H1 (cell line): ENCODE measurements at regions not wholly inside any gene's neighbourhood (a gene's known extent, or its start where the extent isn't known, plus 50 kb on each side); places are given as distances from the start of the nearest gene placed in this dataset.

Experiments
- CTCF ChIA-PET: fragments of 300-600 bp; sonication (Branson Sonifier 250); formaldehyde crosslinking; loops from one replicate; lab custom pipeline; 2021; ENCODE audit not compliant: partially characterized antibody; lab: Charles Lee
- POLR2A ChIA-PET: fragments of 300-600 bp; sonication (Branson Sonifier 250); formaldehyde crosslinking; loops from one replicate; lab custom pipeline; 2021; ENCODE audit warnings: inconsistent platforms; ENCODE audit not compliant: partially characterized antibody; lab: Charles Lee
- DNase-seq, 2 experiments: peaks; one replicate each; pipeline versions ENCODE4 v3.0.0 to v3.0.0-alpha.2; 2010 to 2022; ENCODE audit warnings: low spot score in 2 of 2, low read depth in 1 of 2, mixed read lengths in 1 of 2
- FAIRE-seq: peaks from 2 replicates; lab custom pipeline; 2011; peaks lifted over from hg19 to GRCh38; lab: Jason Lieb, UNC
- H2AFZ ChIP-seq: 2 replicates; pipeline ENCODE4 v1.8.1; 2012; ENCODE audit warnings: low read length, inconsistent platforms
- H2AK5ac ChIP-seq: 2 replicates; pipeline ENCODE4 v1.6.1; 2013; ENCODE audit warnings: low read depth, low read length
- H2BK120ac ChIP-seq: replicated peaks from 2 replicates; pipeline ENCODE3; 2013; ENCODE audit warnings: low read depth, low read length, inconsistent platforms
- H2BK12ac ChIP-seq: 2 replicates; pipeline ENCODE4 v1.6.1; 2013; ENCODE audit warnings: low read depth, low read length
- H2BK15ac ChIP-seq: 2 replicates; pipeline ENCODE4 v1.6.1; 2013; ENCODE audit warnings: low read length
- H2BK20ac ChIP-seq: 2 replicates; pipeline ENCODE4 v1.6.1; 2013; ENCODE audit warnings: low read length
- H2BK5ac ChIP-seq: 2 replicates; pipeline ENCODE4 v1.6.1; 2013; ENCODE audit warnings: low read depth, low read length
- H3K14ac ChIP-seq: 2 replicates; pipeline ENCODE4 v1.6.1; 2013; ENCODE audit warnings: inconsistent platforms; ENCODE audit not compliant: insufficient read length
- H3K18ac ChIP-seq: 2 replicates; pipeline ENCODE4 v1.6.1; 2013; ENCODE audit warnings: low read length; ENCODE audit errors: extremely low read depth
- H3K23ac ChIP-seq: 2 replicates; pipeline ENCODE4 v1.6.1; 2013; ENCODE audit warnings: inconsistent platforms; ENCODE audit not compliant: insufficient read length
- H3K23me2 ChIP-seq: 2 replicates; pipeline ENCODE4 v1.6.1; 2013; ENCODE audit warnings: low read depth, low read length
- H3K27ac ChIP-seq: 2 replicates; pipeline ENCODE4 v1.6.1; 2011; ENCODE audit warnings: low read depth, low read length, inconsistent platforms
- H3K27me3 ChIP-seq, 4 experiments: replicated peaks in 1 of 4; 1 replicate in 1 of 4; 2 replicates in 3 of 4; pipeline versions ENCODE4 v1.6.1 to v1.8.1; 2011 to 2013; ENCODE audit warnings: low read length in 3 of 4, mild to moderate bottlenecking in 3 of 4, inconsistent platforms in 2 of 4, mixed read lengths in 2 of 4, moderate library complexity in 1 of 4; ENCODE audit not compliant: control insufficient read depth in 3 of 4, insufficient read depth in 3 of 4; ENCODE audit errors: extremely low read depth in 1 of 4
- H3K36me3 ChIP-seq, 4 experiments: 2 replicates each; pipeline versions ENCODE4 v1.6.1 to v1.8.1; 2011 to 2013; ENCODE audit warnings: mild to moderate bottlenecking in 4 of 4, low read length in 3 of 4, moderate library complexity in 2 of 4, control low read depth in 1 of 4, inconsistent platforms in 1 of 4; ENCODE audit not compliant: insufficient read depth in 4 of 4, control insufficient read depth in 2 of 4
- H3K4ac ChIP-seq: replicated peaks from 2 replicates; pipeline ENCODE3; 2013; ENCODE audit warnings: low read length, low read depth, mixed read lengths, inconsistent platforms; ENCODE audit not compliant: insufficient read length
- H3K4me1 ChIP-seq, 4 experiments: replicated peaks in 1 of 4; 1 replicate in 1 of 4; 2 replicates in 3 of 4; pipeline versions ENCODE4 v1.6.1 to v1.8.1; 2011 to 2013; ENCODE audit warnings: low read length in 3 of 4, inconsistent platforms in 2 of 4, mixed read lengths in 1 of 4; ENCODE audit not compliant: insufficient read depth in 4 of 4, control insufficient read depth in 3 of 4
- H3K4me2 ChIP-seq, 2 experiments: 2 replicates each; pipeline versions ENCODE4 v1.6.1 to v1.8.1; 2011 to 2013; ENCODE audit warnings: low read depth in 2 of 2, low read length in 2 of 2, control low read depth in 1 of 2, inconsistent platforms in 1 of 2, mild to moderate bottlenecking in 1 of 2; ENCODE audit not compliant: insufficient read depth in 1 of 2
- H3K4me3 ChIP-seq, 4 experiments: fragments of 200-600, 300-600 bp in 1 of 4; sonication (generic), shearing (Covaris generic), sonication (Bioruptor Twin) in 1 of 4; 2 replicates each; pipeline versions ENCODE4 v1.5.1 to v1.8.1; 2011 to 2016; ENCODE audit warnings: low read length in 4 of 4, low read depth in 3 of 4, control low read depth in 2 of 4, inconsistent platforms in 2 of 4, mild to moderate bottlenecking in 2 of 4, mixed read lengths in 1 of 4, moderate library complexity in 1 of 4; ENCODE audit not compliant: insufficient read depth in 2 of 4; ENCODE audit errors: extremely low read depth in 1 of 4
- H3K56ac ChIP-seq: replicated peaks from 2 replicates; pipeline ENCODE3; 2013; ENCODE audit warnings: low read depth, mild to moderate bottlenecking, mixed read lengths, low read length, inconsistent platforms; ENCODE audit not compliant: insufficient read length
- H3K79me1 ChIP-seq: 2 replicates; pipeline ENCODE4 v1.6.1; 2013; ENCODE audit warnings: low read depth, low read length, control low read depth
- H3K79me2 ChIP-seq, 2 experiments: 2 replicates each; pipeline versions ENCODE4 v1.6.1 to v1.8.1; 2012 to 2013; ENCODE audit warnings: low read length in 2 of 2, mild to moderate bottlenecking in 2 of 2, inconsistent platforms in 1 of 2; ENCODE audit not compliant: insufficient read depth in 2 of 2, control insufficient read depth in 1 of 2
- H3K9ac ChIP-seq, 4 experiments: replicated peaks in 1 of 4; 1 replicate in 1 of 4; 2 replicates in 3 of 4; pipeline versions ENCODE4 v1.6.1 to v1.8.1; 2011 to 2013; ENCODE audit warnings: low read depth in 3 of 4, low read length in 3 of 4, control low read depth in 2 of 4, mild to moderate bottlenecking in 2 of 4, moderate library complexity in 2 of 4, inconsistent platforms in 1 of 4; ENCODE audit errors: extremely low read depth in 1 of 4
- H3K9me3 ChIP-seq, 2 experiments: 2 replicates each; pipeline versions ENCODE4 v1.6.1 to v1.8.1; 2012 to 2013; ENCODE audit warnings: mild to moderate bottlenecking in 2 of 2, moderate library complexity in 2 of 2, control low read depth in 1 of 2, inconsistent platforms in 1 of 2, low read depth in 1 of 2, low read length in 1 of 2, mixed read lengths in 1 of 2; ENCODE audit not compliant: insufficient read depth in 2 of 2
- H4K20me1 ChIP-seq, 2 experiments: replicated peaks in 1 of 2; 2 replicates each; pipeline versions ENCODE3 to v1.8.1; 2011 to 2013; ENCODE audit warnings: inconsistent platforms in 2 of 2, low read length in 2 of 2, mild to moderate bottlenecking in 1 of 2; ENCODE audit not compliant: insufficient read depth in 2 of 2, control insufficient read depth in 1 of 2
- H4K5ac ChIP-seq: 2 replicates; pipeline ENCODE4 v1.6.1; 2013; ENCODE audit warnings: low read length, low read depth, mixed read lengths, inconsistent platforms; ENCODE audit not compliant: insufficient read length
- H4K8ac ChIP-seq: 2 replicates; pipeline ENCODE4 v1.8.0; 2013; ENCODE audit warnings: mild to moderate bottlenecking, moderate library complexity, low read length, inconsistent platforms; ENCODE audit not compliant: insufficient read depth; ENCODE audit errors: extremely low read depth
- H4K91ac ChIP-seq: replicated peaks from 2 replicates; pipeline ENCODE3; 2013; ENCODE audit warnings: low read length, mixed read lengths, inconsistent platforms; ENCODE audit not compliant: insufficient read length
- BCL11A ChIP-seq, 2 experiments: IDR thresholded peaks; one replicate each; pipeline ENCODE4 v1.6.1; 2011; ENCODE audit warnings: low read depth in 2 of 2, low read length in 2 of 2, mild to moderate bottlenecking in 2 of 2
- FOSL1 ChIP-seq: IDR thresholded peaks from 2 replicates; pipeline ENCODE4 v1.6.1; 2011; ENCODE audit warnings: mild to moderate bottlenecking, low read depth, low read length, moderate library complexity; ENCODE audit not compliant: insufficient read depth
- NRF1 ChIP-seq: IDR thresholded peaks from 2 replicates; pipeline ENCODE4 v1.6.1; 2011; ENCODE audit warnings: mild to moderate bottlenecking, low read depth, low read length, improper control_type of control experiment
- POLR2AphosphoS5 ChIP-seq: IDR thresholded peaks from 2 replicates; pipeline ENCODE4 v1.6.1; 2011; ENCODE audit warnings: low read depth, low read length
- RAD21 ChIP-seq, 2 experiments: IDR thresholded peaks in 1 of 2; conservative IDR thresholded peaks in 1 of 2; 2 replicates each; pipeline ENCODE4 v1.6.1; 2011; ENCODE audit warnings: low read depth in 2 of 2, low read length in 2 of 2, improper control_type of control experiment in 1 of 2, inconsistent platforms in 1 of 2, mild to moderate bottlenecking in 1 of 2, moderate library complexity in 1 of 2
- RNF2 ChIP-seq: fragments of 200-900, 300-1000 bp; sonication (generic); IDR thresholded peaks from 2 replicates; pipeline ENCODE4 v1.7.1; 2016; ENCODE audit warnings: borderline replicate concordance, low read depth, mild to moderate bottlenecking, antibody characterized with exemption, low read length; ENCODE audit not compliant: poor library complexity, severe bottlenecking; ENCODE audit errors: missing control alignments
- SAP30 ChIP-seq: fragments of 300-600 bp; sonication (generic); IDR thresholded peaks from 2 replicates; pipeline ENCODE4 v1.7.1; 2012; ENCODE audit warnings: low read length, moderate library complexity, mild to moderate bottlenecking, inconsistent platforms; ENCODE audit not compliant: insufficient read depth, insufficient replicate concordance
- SP1 ChIP-seq: IDR thresholded peaks from 2 replicates; pipeline ENCODE4 v1.6.1; 2011; ENCODE audit warnings: low read depth, low read length
- WGBS, 2 experiments: shearing (Covaris generic) in 1 of 2; methylation state at CpG; one replicate each; pipeline versions ENCODE4 v1.1.6 to v1.1.7; 2013 to 2015; ENCODE audit warnings: low lambda C conversion rate in 2 of 2, mixed read lengths in 2 of 2, inconsistent platforms in 1 of 2, low coverage in 1 of 2, missing lambda C conversion rate in 1 of 2; ENCODE audit not compliant: insufficient replicate concordance in 2 of 2, insufficient coverage in 1 of 2, insufficient read length in 1 of 2; ENCODE audit errors: extremely low coverage in 1 of 2, missing lambda C conversion rate in 1 of 2; 5-methylcytosine and 5-hydroxymethylcytosine counted together
- TF ChIP-seq, protein P1 (sequence below), 3 experiments: IDR thresholded peaks; 1 replicate in 2 of 3; 2 replicates in 1 of 3; pipeline versions ENCODE4 v1.5.1 to v1.6.1; 2011; ENCODE audit warnings: low read length in 3 of 3, mild to moderate bottlenecking in 3 of 3, inconsistent platforms in 2 of 3, low read depth in 1 of 3, moderate library complexity in 1 of 3; ENCODE audit not compliant: insufficient read depth in 1 of 3; ENCODE audit errors: control extremely low read depth in 1 of 3

DNA sequence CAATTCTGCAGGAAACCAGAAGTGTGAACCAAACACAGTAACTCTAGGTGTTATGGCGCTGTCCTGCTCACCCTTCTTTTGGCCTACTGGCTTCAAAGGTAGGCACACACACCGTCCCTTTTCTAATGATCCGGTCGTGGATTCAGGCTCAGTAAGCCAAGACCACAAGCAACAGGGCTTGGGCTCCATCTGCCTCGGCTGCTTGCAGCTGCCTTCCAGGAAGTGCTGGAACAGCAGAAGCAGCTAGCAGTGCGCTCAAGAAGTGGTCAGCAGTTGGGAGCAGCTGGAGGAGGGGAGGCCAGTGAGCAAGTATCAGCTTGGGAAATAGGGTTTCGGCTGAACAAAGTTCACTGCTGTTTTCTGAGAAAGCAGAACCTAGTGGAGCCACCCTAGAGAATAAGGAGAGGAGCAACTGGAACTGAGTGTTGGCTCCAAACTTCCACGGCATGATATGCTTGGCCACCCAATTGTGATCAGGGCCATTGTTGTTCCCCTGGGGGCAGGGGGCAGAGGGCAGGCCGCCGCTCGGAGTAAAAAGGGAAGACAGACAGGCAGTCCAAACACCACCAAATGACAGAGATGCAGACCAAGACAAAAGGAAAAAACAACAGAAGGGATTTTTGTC is 173.4 kb downstream of the TOMM20 start:
- Histone ChIP-seq H3K4ac (no peak overlapping the region), H4K91ac (peak overlapping the region; percentile 90), H4K20me1 (no peaks in the 10 kb centered on the region), H3K27me3 (no peaks in the 10 kb centered on the region; a peak in 2 of 7 replicates), H3K23me2 (no peaks in the 10 kb centered on the region), H2AFZ (peak overlapping the region; percentile 86), H4K8ac (peak overlapping the region; percentile 88; the same call in 1 of the 2 replicates), H3K79me2 (no peaks in the 10 kb centered on the region), H2BK5ac (peak overlapping the region; percentile 56), H4K5ac (peak overlapping the region; percentile 25), H2BK120ac (peak overlapping the region; percentile 82), H2BK15ac (peak overlapping the region; percentile 20; the same call in 1 of the 2 replicates), H2BK20ac (0 out of 2 replicates have a peak overlapping the region, but pooled peaks have one; percentile 48), H2AK5ac (no peak overlapping the region), H3K18ac (peak overlapping the region; percentile 68; the same call in 1 of the 2 replicates), H3K36me3 (no peaks in the 10 kb centered on the region), H3K4me2 (no peak overlapping the region), H3K9me3 (no peaks in the 10 kb centered on the region), H3K14ac (no peak overlapping the region), H3K56ac (no peak overlapping the region), H3K23ac (no peak overlapping the region), H2BK12ac (peak overlapping the region; percentile 45), H3K9ac (no peak overlapping the region), H3K4me1 (peaks cover 0 to 17% (median 11%) of the 10 kb centered on the region in 4 experiments; a peak in 6 of 7 replicates), H3K27ac (no peak overlapping the region; the same call in 1 of the 2 replicates), H3K4me3 (no peak overlapping the region), H3K79me1 (no peaks in the 10 kb centered on the region)
- FAIRE-seq (no peak), DNase-seq (no peak)
- 86% methylated on average over 11 of the region's 11 CpGs; no CpG with 5 or more reads in 1 of the 2 experiments for WGBS, 2 experiments
- POLR2A ChIA-PET, result interaction anchor here (5.6 kb wide), 1 partner anchor 15 kb away, joined by 43 read pairs; no protein-coding TSS in a partner anchor
- CTCF ChIA-PET, result interaction anchor here (0.6 to 1.7 kb wide), 6 partner anchors 15 to 210 kb away, joined by 3 to 5 read pairs (median 4); no protein-coding TSS in a partner anchor
- TF ChIP-seq POLR2AphosphoS5 (no peak), RNF2 (no peak), FOSL1 (no peak), SP1 (no peak), BCL11A (IDR thresholded peaks at IDR 0.05; ENCODE audit: low read depth in 2 of 2, low read length in 2 of 2) (no peak), RAD21 (IDR thresholded peaks at IDR 0.05 in 1 of 2, conservative IDR thresholded peaks at IDR 0.05 in 1 of 2; ENCODE audit: low read depth in 2 of 2, low read length in 2 of 2) (no peak), SAP30 (no peak), NRF1 (no peak)
- TF ChIP-seq, protein P1, sequence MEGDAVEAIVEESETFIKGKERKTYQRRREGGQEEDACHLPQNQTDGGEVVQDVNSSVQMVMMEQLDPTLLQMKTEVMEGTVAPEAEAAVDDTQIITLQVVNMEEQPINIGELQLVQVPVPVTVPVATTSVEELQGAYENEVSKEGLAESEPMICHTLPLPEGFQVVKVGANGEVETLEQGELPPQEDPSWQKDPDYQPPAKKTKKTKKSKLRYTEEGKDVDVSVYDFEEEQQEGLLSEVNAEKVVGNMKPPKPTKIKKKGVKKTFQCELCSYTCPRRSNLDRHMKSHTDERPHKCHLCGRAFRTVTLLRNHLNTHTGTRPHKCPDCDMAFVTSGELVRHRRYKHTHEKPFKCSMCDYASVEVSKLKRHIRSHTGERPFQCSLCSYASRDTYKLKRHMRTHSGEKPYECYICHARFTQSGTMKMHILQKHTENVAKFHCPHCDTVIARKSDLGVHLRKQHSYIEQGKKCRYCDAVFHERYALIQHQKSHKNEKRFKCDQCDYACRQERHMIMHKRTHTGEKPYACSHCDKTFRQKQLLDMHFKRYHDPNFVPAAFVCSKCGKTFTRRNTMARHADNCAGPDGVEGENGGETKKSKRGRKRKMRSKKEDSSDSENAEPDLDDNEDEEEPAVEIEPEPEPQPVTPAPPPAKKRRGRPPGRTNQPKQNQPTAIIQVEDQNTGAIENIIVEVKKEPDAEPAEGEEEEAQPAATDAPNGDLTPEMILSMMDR (IDR thresholded peaks at IDR 0.05; ENCODE audit: control extremely low read depth in 1 of 3, insufficient read depth in 1 of 3, low read depth in 1 of 3, low read length in 3 of 3), result no peak
